ENCODE measurements at regions not wholly inside any gene's neighbourhood (a gene's known extent, or its start where the extent isn't known, plus 50 kb on each side); places are given as distances from the start of the nearest gene placed in this dataset.

- no peak overlapping the region for H3K4me3 ChIP-seq
- no peaks in the 10 kb centered on the region for H3K9me3 ChIP-seq
- H3K27ac ChIP-seq: no peak overlapping the region
- H3K36me3 ChIP-seq: no peaks in the 10 kb centered on the region
- TF ChIP-seq POLR2A (IDR thresholded peaks at IDR 0.05) (no peak), CTCF (IDR thresholded peaks at IDR 0.05) (no peak)
- H3K27me3 ChIP-seq: no peaks in the 10 kb centered on the region
- no peaks in the 10 kb centered on the region for H3K4me1 ChIP-seq
- no peak for DNase-seq
- intact Hi-C loops (cut with DNase I; ENCODE audit: low total_unique reads): no loop called here
These were observed 391.5 kb downstream of the FGF10 start for GRCh38 chr5:43997647-43998272.

GRCh38 chr5:43996221-43996620, 393.0 kb downstream of the FGF10 start:
- H3K36me3 ChIP-seq: peaks cover 0 to 2% of the 10 kb centered on the region in 2 donors
- no peak for DNase-seq

GRCh38 chr5:43994352-43994708, 391.4 kb downstream of the NNT start:
- no peaks in the 10 kb centered on the region for H3K9me3 ChIP-seq
- no peak overlapping the region for H3K27ac ChIP-seq
- TF ChIP-seq POLR2A (IDR thresholded peaks at IDR 0.05): no peak
- TF ChIP-seq CTCF (IDR thresholded peaks at IDR 0.05): no peak
- no peak for DNase-seq
- intact Hi-C loops (cut with DNase I; ENCODE audit: low total_unique reads): no loop called here
- no peaks in the 10 kb centered on the region for H3K27me3 ChIP-seq
- H3K36me3 ChIP-seq: peaks cover 0 to 2% of the 10 kb centered on the region in 2 donors
- H3K4me1 ChIP-seq: no peaks in the 10 kb centered on the region
- H3K4me3 ChIP-seq: no peak overlapping the region

More at GRCh38 chr5:43996221-43996620, 393.0 kb downstream of the FGF10 start:
- no peaks in the 10 kb centered on the region for H3K4me1 ChIP-seq
- TF ChIP-seq CTCF (IDR thresholded peaks at IDR 0.05) (no peak), POLR2A (IDR thresholded peaks at IDR 0.05) (no peak)
- intact Hi-C loops (cut with DNase I; ENCODE audit: low total_unique reads): no loop called here
- no peaks in the 10 kb centered on the region for H3K9me3 ChIP-seq
- no peaks in the 10 kb centered on the region for H3K27me3 ChIP-seq
- H3K4me3 ChIP-seq: no peak overlapping the region
- H3K27ac ChIP-seq: no peak overlapping the region

GRCh38 chr5:43993634-43994351, 390.8 kb downstream of the NNT start:
- intact Hi-C loops (cut with DNase I; ENCODE audit: low total_unique reads): no loop called here
- Histone ChIP-seq H3K36me3 (peaks cover 0 to 2% of the 10 kb centered on the region in 2 donors), H3K27me3 (no peaks in the 10 kb centered on the region), H3K27ac (no peak overlapping the region), H3K9me3 (no peaks in the 10 kb centered on the region), H3K4me3 (no peak overlapping the region), H3K4me1 (no peaks in the 10 kb centered on the region)
- DNase-seq: peak; percentile 30 to 36
- TF ChIP-seq POLR2A (IDR thresholded peaks at IDR 0.05) (no peak), CTCF (IDR thresholded peaks at IDR 0.05) (no peak)

- Histone ChIP-seq H3K27ac (no peak overlapping the region), H3K36me3 (no peaks in the 10 kb centered on the region), H3K4me1 (no peaks in the 10 kb centered on the region), H3K4me3 (no peak overlapping the region), H3K27me3 (no peaks in the 10 kb centered on the region), H3K9me3 (no peaks in the 10 kb centered on the region)
- no peak for TF ChIP-seq POLR2A (IDR thresholded peaks at IDR 0.05)
- DNase-seq: no peak
- intact Hi-C loops (cut with DNase I; ENCODE audit: low total_unique reads): no loop called here
These were observed 382.4 kb downstream of the NNT start for GRCh38 chr5:43985411-43985810.

All from uterus (tissue), 3 donors.